ENCODE measurements at regions not wholly inside any gene's neighbourhood (a gene's known extent, or its start where the extent isn't known, plus 50 kb on each side); places are given as distances from the start of the nearest gene placed in this dataset.

- Mint-ChIP-seq H3K4me1 (ENCODE audit: unreplicated experiment) (peaks cover 3% of the 10 kb centered on the region), H3K4me3 (ENCODE audit: unreplicated experiment) (no peak overlapping the region), H3K27me3 (ENCODE audit: unreplicated experiment) (peaks cover 12% of the 10 kb centered on the region), H3K36me3 (ENCODE audit: low read depth, unreplicated experiment) (no peaks in the 10 kb centered on the region), H3K27ac (ENCODE audit: unreplicated experiment) (no peak overlapping the region), H3K9me3 (ENCODE audit: unreplicated experiment) (no peaks in the 10 kb centered on the region)
- no peak for DNase-seq (ENCODE audit: low spot score)
- no peak for TF ChIP-seq CTCF (IDR thresholded peaks at IDR 0.05; ENCODE audit: unreplicated experiment)
Observed at GRCh38 chr6:33909737-33910136, 105.9 kb upstream of the MLN start.

- Mint-ChIP-seq H3K36me3 (ENCODE audit: low read depth, unreplicated experiment) (no peaks in the 10 kb centered on the region), H3K4me3 (ENCODE audit: unreplicated experiment) (no peak overlapping the region), H3K4me1 (ENCODE audit: unreplicated experiment) (peaks cover 8% of the 10 kb centered on the region), H3K27ac (ENCODE audit: unreplicated experiment) (no peak overlapping the region), H3K9me3 (ENCODE audit: unreplicated experiment) (no peaks in the 10 kb centered on the region), H3K27me3 (ENCODE audit: unreplicated experiment) (peaks cover 12% of the 10 kb centered on the region)
- DNase-seq (ENCODE audit: low spot score) = no peak
- TF ChIP-seq CTCF (IDR thresholded peaks at IDR 0.05; ENCODE audit: unreplicated experiment) = no peak
Observed at GRCh38 chr6:33908025-33908424, 104.2 kb upstream of the MLN start.

DNA sequence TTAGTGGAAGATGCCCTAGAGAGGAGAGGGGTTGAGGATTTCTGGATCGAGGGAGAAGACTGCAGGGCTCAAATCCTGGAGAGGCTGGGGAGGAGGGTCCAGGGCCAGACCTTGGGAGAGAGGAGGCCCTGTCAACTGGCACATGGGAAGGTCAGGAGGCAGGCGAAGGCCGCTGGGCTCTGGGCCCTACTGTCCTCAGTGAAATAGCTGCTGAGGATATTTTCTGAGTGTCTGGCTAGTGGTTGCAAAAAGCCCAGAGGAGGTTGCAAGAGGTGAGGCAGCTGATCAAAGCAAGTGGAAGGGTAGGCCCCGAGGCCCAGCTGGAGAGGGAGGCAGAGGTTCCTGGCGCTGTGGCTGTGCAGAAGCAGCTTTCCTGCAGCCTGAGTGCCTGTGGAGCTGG lies 103.4 kb upstream of the MLN start:
- H3K4me3 Mint-ChIP-seq (ENCODE audit: unreplicated experiment) = no peak overlapping the region
- H3K27ac Mint-ChIP-seq (ENCODE audit: unreplicated experiment) = no peak overlapping the region
- peaks cover 10% of the 10 kb centered on the region for H3K27me3 Mint-ChIP-seq (ENCODE audit: unreplicated experiment)
- no peaks in the 10 kb centered on the region for H3K36me3 Mint-ChIP-seq (ENCODE audit: low read depth, unreplicated experiment)
- H3K4me1 Mint-ChIP-seq (ENCODE audit: unreplicated experiment) = peaks cover 8% of the 10 kb centered on the region
- no peaks in the 10 kb centered on the region for H3K9me3 Mint-ChIP-seq (ENCODE audit: unreplicated experiment)
- TF ChIP-seq CTCF (IDR thresholded peaks at IDR 0.05; ENCODE audit: unreplicated experiment) = no peak
- DNase-seq (ENCODE audit: low spot score) = no peak

- Mint-ChIP-seq H3K27me3 (ENCODE audit: unreplicated experiment) (peaks cover 8% of the 10 kb centered on the region), H3K36me3 (ENCODE audit: low read depth, unreplicated experiment) (no peaks in the 10 kb centered on the region), H3K9me3 (ENCODE audit: unreplicated experiment) (no peaks in the 10 kb centered on the region), H3K27ac (ENCODE audit: unreplicated experiment) (no peak overlapping the region), H3K4me1 (ENCODE audit: unreplicated experiment) (peaks cover 10% of the 10 kb centered on the region), H3K4me3 (ENCODE audit: unreplicated experiment) (no peak overlapping the region)
- no peak for TF ChIP-seq CTCF (IDR thresholded peaks at IDR 0.05; ENCODE audit: unreplicated experiment)
- DNase-seq (ENCODE audit: low spot score) = no peak
Observed at GRCh38 chr6:33906439-33906838, 102.6 kb upstream of the MLN start.

- H3K4me1 Mint-ChIP-seq (ENCODE audit: unreplicated experiment) = peaks cover 12% of the 10 kb centered on the region
- H3K4me3 Mint-ChIP-seq (ENCODE audit: unreplicated experiment) = no peak overlapping the region
- no peak for DNase-seq (ENCODE audit: low spot score)
Observed at GRCh38 chr6:33905071-33905609, 101.3 kb upstream of the MLN start.

More at GRCh38 chr6:33905071-33905609, 101.3 kb upstream of the MLN start:
- TF ChIP-seq CTCF (IDR thresholded peaks at IDR 0.05; ENCODE audit: unreplicated experiment) = no peak
- Mint-ChIP-seq H3K9me3 (ENCODE audit: unreplicated experiment) (no peaks in the 10 kb centered on the region), H3K27ac (ENCODE audit: unreplicated experiment) (peak overlapping the region; percentile 65), H3K27me3 (ENCODE audit: unreplicated experiment) (peaks cover 12% of the 10 kb centered on the region), H3K36me3 (ENCODE audit: low read depth, unreplicated experiment) (no peaks in the 10 kb centered on the region)

All from endothelial cell (in vitro differentiated cells).